ENCODE measurements at regions not wholly inside any gene's neighbourhood (a gene's known extent, or its start where the extent isn't known, plus 50 kb on each side); places are given as distances from the start of the nearest gene placed in this dataset.

- Histone ChIP-seq H3K4me2 (peak overlapping the region; percentile 41), H3K4me3 (no peak overlapping the region), H3K27ac (peak overlapping the region; percentile 46), H3K27me3 (no peaks in the 10 kb centered on the region), H2AFZ (no peak overlapping the region), H3K36me3 (replicated peaks; ENCODE audit: insufficient read depth, low read depth) (no peaks in the 10 kb centered on the region), H3K79me2 (no peaks in the 10 kb centered on the region), H3K9me3 (ENCODE audit: low read depth) (no peaks in the 10 kb centered on the region), H4K20me1 (ENCODE audit: insufficient read depth, poor library complexity, severe bottlenecking) (no peaks in the 10 kb centered on the region), H3K9me2 (replicated peaks; ENCODE audit: insufficient read depth) (no peaks in the 10 kb centered on the region), H3K4me1 (ENCODE audit: insufficient read depth) (peaks cover 15% of the 10 kb centered on the region)
- DNase-seq (ENCODE audit: low spot score): no peak
- TF ChIP-seq CTCF (IDR thresholded peaks at IDR 0.05; ENCODE audit: poor library complexity) (no peak), EZH2phosphoT487 (IDR thresholded peaks at IDR 0.05; ENCODE audit: low read depth, severe bottlenecking, unreplicated experiment) (no peak), EZH2 (IDR thresholded peaks at IDR 0.05; ENCODE audit: borderline replicate concordance) (no peak)
- WGBS (ENCODE audit: low lambda C conversion rate, missing lambda C conversion rate): 79% methylated on average over 2 of the region's 2 CpGs
These were observed 631.3 kb downstream of the DIAPH3 start for GRCh38 chr13:59532405-59532804.

- no peak for DNase-seq (ENCODE audit: low spot score)
- peaks cover 15% of the 10 kb centered on the region for H3K4me1 ChIP-seq (ENCODE audit: insufficient read depth)
- H3K27ac ChIP-seq: no peak overlapping the region
- no peaks in the 10 kb centered on the region for H4K20me1 ChIP-seq (ENCODE audit: insufficient read depth, poor library complexity, severe bottlenecking)
- H3K27me3 ChIP-seq: no peaks in the 10 kb centered on the region
- H3K9me2 ChIP-seq (replicated peaks; ENCODE audit: insufficient read depth): no peaks in the 10 kb centered on the region
- H2AFZ ChIP-seq: no peak overlapping the region
- 58% methylated on average over 3 of the region's 3 CpGs for WGBS (ENCODE audit: low lambda C conversion rate, missing lambda C conversion rate)
- no peak for TF ChIP-seq EZH2 (IDR thresholded peaks at IDR 0.05; ENCODE audit: borderline replicate concordance)
- no peak for TF ChIP-seq CTCF (IDR thresholded peaks at IDR 0.05; ENCODE audit: poor library complexity)
- no peak for TF ChIP-seq EZH2phosphoT487 (IDR thresholded peaks at IDR 0.05; ENCODE audit: low read depth, severe bottlenecking, unreplicated experiment)
- no peak overlapping the region for H3K4me3 ChIP-seq
- no peaks in the 10 kb centered on the region for H3K36me3 ChIP-seq (replicated peaks; ENCODE audit: insufficient read depth, low read depth)
- H3K4me2 ChIP-seq: no peak overlapping the region
- H3K79me2 ChIP-seq: no peaks in the 10 kb centered on the region
- no peaks in the 10 kb centered on the region for H3K9me3 ChIP-seq (ENCODE audit: low read depth)
These were observed 629.9 kb downstream of the DIAPH3 start for GRCh38 chr13:59533561-59534555.

DNA sequence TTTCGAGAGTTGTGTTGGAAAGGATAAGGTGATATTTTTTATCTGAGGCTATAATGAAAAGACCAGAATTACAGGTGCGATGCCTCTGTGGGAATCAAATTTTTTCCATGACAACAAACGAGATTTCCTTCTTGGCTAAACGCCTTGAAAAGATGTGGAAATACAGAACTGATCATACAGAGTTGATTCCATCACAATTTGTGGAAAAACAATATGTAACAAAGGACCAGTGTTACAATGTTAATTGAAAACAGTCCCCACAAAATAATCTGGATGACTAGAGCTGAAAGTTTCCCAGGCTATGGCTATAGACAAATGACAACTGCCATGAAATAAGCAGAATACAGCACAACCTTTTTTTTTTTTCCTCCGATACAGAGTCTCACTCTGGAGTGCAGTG is 628.9 kb downstream of the DIAPH3 start:
- no peak overlapping the region for H3K4me2 ChIP-seq
- H3K79me2 ChIP-seq: no peaks in the 10 kb centered on the region
- H3K4me1 ChIP-seq (ENCODE audit: insufficient read depth): peaks cover 15% of the 10 kb centered on the region
- no peaks in the 10 kb centered on the region for H3K36me3 ChIP-seq (replicated peaks; ENCODE audit: insufficient read depth, low read depth)
- no peak for TF ChIP-seq EZH2 (IDR thresholded peaks at IDR 0.05; ENCODE audit: borderline replicate concordance)
- no peak for TF ChIP-seq CTCF (IDR thresholded peaks at IDR 0.05; ENCODE audit: poor library complexity)
- no peak for TF ChIP-seq EZH2phosphoT487 (IDR thresholded peaks at IDR 0.05; ENCODE audit: low read depth, severe bottlenecking, unreplicated experiment)
- H3K27ac ChIP-seq: no peak overlapping the region
- WGBS (ENCODE audit: low lambda C conversion rate, missing lambda C conversion rate): 77% methylated on average over 5 of the region's 5 CpGs
- no peak for DNase-seq (ENCODE audit: low spot score)
- H3K27me3 ChIP-seq: no peaks in the 10 kb centered on the region
- no peak overlapping the region for H3K4me3 ChIP-seq
- no peaks in the 10 kb centered on the region for H4K20me1 ChIP-seq (ENCODE audit: insufficient read depth, poor library complexity, severe bottlenecking)
- no peaks in the 10 kb centered on the region for H3K9me2 ChIP-seq (replicated peaks; ENCODE audit: insufficient read depth)
- H2AFZ ChIP-seq: no peak overlapping the region
- no peaks in the 10 kb centered on the region for H3K9me3 ChIP-seq (ENCODE audit: low read depth)

All from hepatocyte (in vitro differentiated cells).